ENCODE measurements at regions not wholly inside any gene's neighbourhood (a gene's known extent, or its start where the extent isn't known, plus 50 kb on each side); places are given as distances from the start of the nearest gene placed in this dataset.

- TF ChIP-seq ZNF302 (tag by site-specific recombination; IDR thresholded peaks at IDR 0.05; ENCODE audit: low read depth), result no peak
Measured at GRCh38 chr9:82524407-82524806, 535.8 kb downstream of the SPATA31D1 start (continued).

- CTCF ChIA-PET, result no interaction called here
- POLR2A ChIA-PET, result no interaction called here
- no peak overlapping the region for H3K27ac ChIP-seq (ENCODE audit: extremely low read depth, low read depth, low read length)
Measured at GRCh38 chr9:82526577-82526976, 536.4 kb downstream of the RASEF start.

GRCh38 chr9:82531795-82532194 lies 531.1 kb downstream of the RASEF start:
- H3K36me3 ChIP-seq (ENCODE audit: control insufficient read depth in 2 of 2, insufficient read depth in 1 of 2, low read length in 2 of 2), result no peaks in the 10 kb centered on the region
- no peaks in the 10 kb centered on the region for H3K9me3 ChIP-seq (ENCODE audit: control insufficient read depth, insufficient read depth, low read depth, low read length)
- H3K27ac ChIP-seq (ENCODE audit: extremely low read depth, low read depth, low read length), result no peak overlapping the region
- ChIA-PET CTCF (interaction anchor here (0.7 to 5.6 kb wide), 6 partner anchors 18 to 309 kb away, joined by 4 to 83 read pairs (median 4); no protein-coding TSS in a partner anchor), POLR2A (interaction anchor here (1.8 kb wide), 1 partner anchor 42 kb away, joined by 5 read pairs; no protein-coding TSS in a partner anchor)
- no peak for TF ChIP-seq ZNF677 (tag by site-specific recombination; IDR thresholded peaks at IDR 0.05)
- H3K4me1 ChIP-seq (ENCODE audit: control insufficient read depth, insufficient read depth, low read length), result no peaks in the 10 kb centered on the region
- H3K4me3 ChIP-seq (ENCODE audit: low read depth, low read length), result no peak overlapping the region

More at GRCh38 chr9:82526577-82526976, 536.4 kb downstream of the RASEF start:
- Histone ChIP-seq H3K9me3 (ENCODE audit: control insufficient read depth, insufficient read depth, low read depth, low read length) (no peaks in the 10 kb centered on the region), H3K4me3 (ENCODE audit: low read depth, low read length) (no peak overlapping the region), H3K4me1 (ENCODE audit: control insufficient read depth, insufficient read depth, low read length) (no peaks in the 10 kb centered on the region), H3K36me3 (ENCODE audit: control insufficient read depth in 2 of 2, insufficient read depth in 1 of 2, low read length in 2 of 2) (no peaks in the 10 kb centered on the region)
- TF ChIP-seq ZNF132 (tag by site-specific recombination; IDR thresholded peaks at IDR 0.05; ENCODE audit: borderline replicate concordance) (no peak), ZBTB1 (tag by site-specific recombination; IDR thresholded peaks at IDR 0.05) (no peak), ZSCAN5A (tag by site-specific recombination; IDR thresholded peaks at IDR 0.05) (no peak), TCF7L2 (IDR thresholded peaks at IDR 0.05; ENCODE audit: borderline replicate concordance, low read depth, low read length) (no peak), ZNF140 (tag by site-specific recombination; IDR thresholded peaks at IDR 0.05) (no peak), ZNF266 (tag by site-specific recombination; IDR thresholded peaks at IDR 0.05; ENCODE audit: low read depth) (no peak), HOXD13 (CRISPR knock-in tag; IDR thresholded peaks at IDR 0.05; ENCODE audit: borderline replicate concordance) (no peak), PRDM6 (tag by site-specific recombination; IDR thresholded peaks at IDR 0.05) (no peak), ZNF768 (tag by site-specific recombination; IDR thresholded peaks at IDR 0.05) (no peak), ZNF302 (tag by site-specific recombination; IDR thresholded peaks at IDR 0.05; ENCODE audit: low read depth) (no peak), ZBTB48 (tag by site-specific recombination; IDR thresholded peaks at IDR 0.05) (no peak), ZNF549 (tag by site-specific recombination; IDR thresholded peaks at IDR 0.05) (no peak), SETDB1 (IDR thresholded peaks at IDR 0.05; ENCODE audit: insufficient read length, low read length) (no peak), ZNF221 (tag by site-specific recombination; IDR thresholded peaks at IDR 0.05; ENCODE audit: borderline replicate concordance) (no peak), ZNF654 (tag by site-specific recombination; IDR thresholded peaks at IDR 0.05; ENCODE audit: low read depth) (no peak), ZBTB49 (tag by site-specific recombination; IDR thresholded peaks at IDR 0.05; ENCODE audit: low read depth) (no peak), YY2 (tag by site-specific recombination; IDR thresholded peaks at IDR 0.05) (no peak), ZNF600 (tag by site-specific recombination; IDR thresholded peaks at IDR 0.05) (no peak), ZNF701 (tag by site-specific recombination; IDR thresholded peaks at IDR 0.05) (no peak)
